Middle frontal gyrus (tissue), 1 donor: ENCODE measurements at regions not wholly inside any gene's neighbourhood (a gene's known extent, or its start where the extent isn't known, plus 50 kb on each side); places are given as distances from the start of the nearest gene placed in this dataset.

Experiments used
- DNase-seq: peaks from one replicate; pipeline ENCODE4 v3.0.0-alpha.2; 2015; ENCODE audit warnings: low spot score; ENCODE audit errors: extremely low spot score

DNA sequence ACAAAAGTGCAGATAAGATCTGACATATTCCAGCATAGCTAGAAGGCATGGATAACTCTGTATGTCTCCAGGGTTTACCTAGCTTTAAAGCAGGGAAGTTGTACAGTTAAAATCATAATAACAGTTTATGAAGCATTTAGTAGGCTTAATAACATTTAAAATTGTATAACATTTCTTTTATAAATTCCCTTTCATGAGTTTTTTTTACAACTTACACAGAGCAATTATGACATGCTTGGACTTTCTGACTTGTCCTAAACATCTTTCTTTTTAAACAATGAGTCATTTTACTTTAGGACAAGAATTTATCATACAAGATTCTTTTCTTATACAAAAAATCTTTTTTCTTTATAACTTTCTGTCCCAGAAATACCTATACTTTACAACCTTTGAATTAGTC is 408.5 kb upstream of the NEGR1 start:
- no peak for DNase-seq

- DNase-seq, result no peak
These were observed 396.3 kb upstream of the NEGR1 start for GRCh38 chr1:72678683-72679082.

GRCh38 chr1:72670902-72671301 is 388.6 kb upstream of the NEGR1 start:
- DNase-seq, result no peak

DNA sequence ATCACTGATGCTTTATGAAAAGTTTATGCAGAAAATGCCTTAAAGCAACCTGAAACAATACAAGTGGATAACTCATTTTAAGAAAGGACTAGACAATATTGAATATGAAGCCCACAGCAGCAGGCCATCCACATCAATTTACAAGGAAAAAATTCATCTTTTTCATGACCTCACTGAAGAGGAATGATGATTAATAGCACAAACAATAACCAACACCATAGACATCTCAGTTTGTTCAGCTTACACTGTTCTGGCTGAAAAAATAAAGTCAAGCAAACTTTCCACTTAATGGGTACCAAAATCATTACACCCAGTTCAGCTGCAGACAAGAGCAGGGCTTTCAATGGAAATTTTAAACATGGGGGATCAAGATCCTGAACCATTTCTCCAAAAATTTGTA is 380.6 kb upstream of the NEGR1 start:
- DNase-seq, result no peak

GRCh38 chr1:72650843-72651435 is 368.6 kb upstream of the NEGR1 start:
- DNase-seq, result no peak

DNA sequence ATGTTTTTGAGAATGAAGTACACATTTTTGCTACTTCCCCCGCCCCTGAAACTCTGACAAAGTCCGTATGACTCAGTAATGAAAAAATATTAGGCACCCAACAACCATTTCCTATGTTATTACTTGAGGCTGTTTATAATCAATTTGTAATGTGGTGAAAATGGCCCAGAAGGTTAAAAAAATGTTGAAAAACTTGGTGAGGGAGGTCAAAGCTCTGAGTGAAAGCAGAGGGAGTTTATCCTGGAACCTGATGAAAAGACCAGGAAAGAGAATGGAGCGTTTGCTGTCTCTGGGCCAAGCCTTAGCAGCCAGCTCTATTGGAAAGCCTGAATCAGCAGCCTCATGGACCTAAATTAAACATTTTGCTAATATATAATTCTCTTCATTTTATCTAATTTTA is 367.7 kb upstream of the NEGR1 start:
- no peak for DNase-seq

DNA sequence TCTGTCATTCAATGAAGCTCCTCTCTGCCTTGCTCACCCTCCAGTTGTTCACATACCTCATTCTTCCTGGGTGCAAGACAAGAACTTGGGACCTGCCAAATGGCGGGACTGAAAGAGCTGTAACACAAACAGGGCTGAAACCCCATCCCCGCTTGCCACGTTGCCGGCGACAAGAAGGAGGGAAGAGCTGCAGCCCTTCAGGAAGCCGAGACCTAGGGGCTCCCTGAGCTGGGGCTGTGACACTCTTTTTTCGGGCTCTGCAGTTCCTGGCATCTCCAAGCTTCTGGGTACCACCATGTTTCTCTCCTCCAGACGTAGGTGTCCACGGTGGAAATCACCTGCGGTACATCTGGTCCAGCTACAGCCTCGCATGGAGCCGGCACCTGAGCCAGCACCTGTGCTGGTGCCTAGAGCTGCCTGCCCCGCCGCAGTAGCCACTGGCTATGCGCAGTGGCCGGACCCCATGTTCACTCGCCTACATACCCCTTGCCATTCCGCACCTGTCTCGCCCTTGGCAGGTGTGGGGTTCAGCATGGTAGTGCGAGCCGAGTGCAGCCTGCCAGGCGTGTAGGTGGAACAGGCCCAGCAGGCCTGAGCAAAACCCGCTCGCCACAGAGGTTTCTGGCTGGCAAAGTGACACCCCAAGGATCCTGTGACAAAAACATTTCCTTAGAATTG is 367.0 kb upstream of the NEGR1 start:
- DNase-seq, result no peak

- no peak for DNase-seq
These were observed 366.1 kb upstream of the NEGR1 start for GRCh38 chr1:72648465-72648864.

DNA sequence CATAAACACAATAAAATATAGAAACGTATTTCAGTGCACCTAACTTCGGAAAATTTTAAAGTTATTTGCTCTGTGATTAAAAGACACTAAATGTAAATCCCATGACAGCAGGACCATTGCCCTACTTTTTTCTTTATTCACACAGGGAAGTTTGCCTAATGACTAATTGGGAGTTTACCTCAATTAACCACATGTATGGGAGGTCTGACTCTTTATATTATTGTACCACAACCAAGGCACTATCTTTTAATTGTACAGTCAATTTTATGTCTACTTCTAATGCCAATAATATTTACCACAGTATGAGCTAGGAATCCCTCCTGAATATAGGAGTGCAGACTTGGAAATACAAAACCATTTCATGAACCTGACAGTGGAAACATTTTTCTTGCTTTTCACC is 360.8 kb upstream of the NEGR1 start:
- no peak for DNase-seq

GRCh38 chr1:72637593-72637992 is 355.3 kb upstream of the NEGR1 start:
- no peak for DNase-seq

DNA sequence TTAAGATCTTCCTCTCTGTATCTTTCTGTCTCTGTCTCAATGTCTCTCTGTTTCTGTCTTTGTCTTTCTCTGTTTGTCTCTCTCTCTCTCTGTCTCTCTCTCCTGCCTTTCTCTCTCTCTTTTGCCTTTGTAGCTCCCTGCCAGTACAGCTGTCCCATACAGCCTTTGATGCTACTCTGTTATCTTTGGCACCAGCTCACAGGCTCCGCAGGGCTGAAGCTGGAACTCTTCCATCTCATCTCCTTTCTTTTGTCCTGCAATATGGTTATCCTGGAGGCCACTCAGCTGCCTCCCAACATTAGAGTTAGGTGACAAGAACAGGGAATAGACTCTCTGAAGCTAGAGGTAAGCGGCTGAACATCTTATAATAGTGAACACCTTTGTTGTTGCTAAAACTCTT is 354.3 kb upstream of the NEGR1 start:
- no peak for DNase-seq

DNA sequence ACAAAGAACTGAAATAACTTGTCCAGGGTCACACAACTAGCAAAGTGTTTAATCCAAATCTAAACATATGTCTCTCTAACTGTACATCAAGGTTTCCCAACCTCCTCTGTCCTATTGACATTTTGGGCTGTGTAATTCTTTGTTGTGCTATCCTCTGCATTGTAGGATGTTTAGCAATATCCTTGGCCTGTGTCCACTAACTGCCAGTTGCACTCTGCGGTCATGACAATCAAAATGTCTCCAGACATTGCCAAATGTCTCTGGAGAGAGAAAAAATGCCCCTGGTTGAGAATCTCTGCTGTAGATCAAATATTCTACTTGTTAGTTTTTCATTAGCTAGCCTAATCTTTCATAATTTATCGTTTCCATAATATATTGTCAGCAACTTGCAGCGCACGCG is 353.4 kb upstream of the NEGR1 start:
- no peak for DNase-seq

DNA sequence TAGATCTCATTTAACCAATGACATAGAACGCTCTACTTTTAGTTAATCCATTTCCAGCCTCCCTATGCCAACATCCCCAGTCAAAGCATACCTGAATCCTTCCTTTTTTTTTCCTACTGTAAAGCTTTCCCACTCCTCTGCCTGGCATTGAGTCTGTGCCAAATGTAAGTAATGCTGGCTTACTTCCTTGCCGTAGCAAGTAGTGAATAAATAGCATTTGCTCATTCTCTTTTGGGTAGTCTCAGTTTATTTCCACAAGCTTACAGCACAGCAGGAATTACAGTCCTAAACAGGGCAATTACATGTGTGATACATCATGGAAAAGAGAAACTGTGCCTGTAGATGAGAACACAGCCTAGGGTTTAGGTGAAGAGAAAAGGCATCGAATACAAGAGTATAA is 352.6 kb upstream of the NEGR1 start:
- DNase-seq, result no peak

DNA sequence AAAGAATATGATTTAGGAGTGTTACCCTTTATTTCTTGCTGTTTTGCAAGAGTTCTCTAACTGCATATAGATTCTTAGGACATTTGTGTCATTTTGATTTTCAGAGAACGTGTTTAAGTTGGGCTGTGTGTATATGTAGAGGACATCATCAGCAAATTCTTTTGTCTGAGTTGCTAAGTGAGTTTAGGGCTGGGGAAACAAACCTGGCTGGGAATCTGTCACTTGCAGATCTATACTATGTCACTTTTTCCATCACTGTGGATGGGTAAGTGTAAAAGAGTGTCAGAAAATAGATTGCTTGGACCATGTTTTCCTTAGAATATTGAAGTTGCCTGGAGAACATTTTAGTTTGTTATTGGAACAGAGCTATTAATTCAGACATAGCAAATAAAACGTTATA is 349.1 kb upstream of the NEGR1 start:
- DNase-seq, result no peak

DNA sequence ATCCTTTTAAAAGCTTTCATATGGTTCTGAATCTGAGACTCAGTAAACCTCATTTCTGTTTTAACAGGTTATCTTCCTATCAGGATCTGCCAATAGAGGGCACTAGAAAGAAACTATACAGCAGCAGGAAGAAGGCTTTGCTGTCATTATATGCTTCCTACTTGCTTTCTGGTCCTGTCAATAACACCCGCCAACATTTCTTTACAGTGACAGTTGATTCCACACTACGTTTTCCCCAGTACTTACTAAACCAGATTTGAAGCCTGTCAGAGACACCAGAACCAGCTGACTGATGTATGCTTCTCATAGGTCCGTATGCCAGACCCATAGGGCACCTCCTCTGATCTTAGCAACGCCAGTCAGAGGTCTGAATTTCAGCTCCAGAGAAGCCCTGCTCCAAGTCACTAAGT is 341.0 kb upstream of the NEGR1 start:
- no peak for DNase-seq

DNA sequence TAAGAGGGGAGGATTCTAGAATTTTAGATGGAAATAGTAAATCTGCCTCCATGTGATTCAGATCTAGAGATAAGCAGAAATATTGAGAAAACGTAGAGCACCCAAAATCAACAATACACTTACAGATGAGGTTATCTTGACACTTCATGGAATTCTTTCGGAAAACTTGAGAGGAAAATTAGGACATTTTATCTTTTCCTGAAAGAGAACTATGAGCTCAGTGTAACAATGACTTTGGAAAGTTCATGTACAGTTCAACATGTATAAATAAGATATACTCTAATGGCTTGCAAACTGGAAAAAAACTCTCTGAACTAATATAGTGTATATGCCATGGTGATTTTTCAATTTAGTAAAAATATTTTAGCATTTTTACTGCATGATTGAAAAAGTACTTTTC is 338.1 kb upstream of the NEGR1 start:
- no peak for DNase-seq

GRCh38 chr1:72606216-72606810 is 324.0 kb upstream of the NEGR1 start:
- no peak for DNase-seq

DNA sequence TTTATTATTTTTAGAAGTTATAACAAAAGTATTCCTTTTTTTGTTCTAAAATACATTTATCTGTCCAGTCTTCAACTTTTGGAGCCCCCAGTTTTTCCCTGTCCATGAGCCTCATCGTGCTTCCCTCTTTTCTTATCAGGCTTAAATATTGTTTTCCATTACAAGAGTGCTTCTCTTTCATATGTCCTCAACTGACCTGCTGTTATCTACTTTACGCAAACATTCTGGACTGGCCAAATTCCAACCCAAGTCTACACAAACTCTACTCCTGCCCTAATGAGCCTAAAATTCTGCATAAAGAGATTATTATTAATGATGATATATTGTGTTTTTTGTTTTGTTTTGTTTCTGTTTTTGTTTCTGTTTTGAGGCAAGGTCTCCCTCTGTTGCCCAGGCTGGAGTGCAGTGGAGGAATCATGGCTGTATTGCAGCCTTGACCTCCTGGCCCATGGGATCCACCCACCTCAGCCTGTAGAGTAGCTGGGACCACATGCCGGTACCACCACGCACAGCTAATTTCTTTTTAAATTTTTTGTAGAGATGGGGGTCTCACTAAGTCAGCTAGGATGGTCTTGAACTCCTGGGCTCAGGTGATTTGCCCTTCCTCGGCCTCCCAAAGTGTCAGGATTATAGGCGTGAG is 318.8 kb upstream of the NEGR1 start:
- no peak for DNase-seq

DNA sequence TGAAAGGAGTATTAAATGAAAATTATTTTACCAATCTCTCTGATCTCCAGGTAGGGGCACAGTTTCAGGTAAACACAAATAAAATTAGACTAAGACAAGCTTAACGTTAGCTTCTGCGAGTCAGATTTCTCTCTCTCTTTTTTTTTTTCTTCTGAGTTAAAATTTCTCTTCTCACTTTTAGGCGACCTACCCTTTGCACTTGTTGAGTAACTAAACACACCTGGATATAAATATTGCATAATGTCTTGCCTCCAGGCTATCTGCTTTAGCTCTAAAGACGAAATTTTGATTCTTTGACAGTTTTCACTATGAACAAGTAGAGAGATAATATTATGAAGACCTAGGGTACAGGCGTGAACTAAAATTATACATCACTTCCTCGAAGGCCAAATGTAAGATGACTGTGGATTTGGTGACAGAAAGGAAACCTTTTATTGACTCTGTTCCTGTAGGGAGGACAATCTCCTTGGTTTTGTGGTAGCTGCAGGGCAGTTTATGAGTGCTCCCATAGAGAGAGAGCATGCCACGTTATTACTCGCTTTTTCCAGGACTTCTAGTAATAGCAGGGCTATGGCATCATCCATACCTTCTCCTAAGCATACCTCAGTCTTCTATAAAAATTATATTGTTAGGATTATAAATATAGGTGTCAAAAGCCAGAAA is 303.8 kb upstream of the NEGR1 start:
- no peak for DNase-seq

DNA sequence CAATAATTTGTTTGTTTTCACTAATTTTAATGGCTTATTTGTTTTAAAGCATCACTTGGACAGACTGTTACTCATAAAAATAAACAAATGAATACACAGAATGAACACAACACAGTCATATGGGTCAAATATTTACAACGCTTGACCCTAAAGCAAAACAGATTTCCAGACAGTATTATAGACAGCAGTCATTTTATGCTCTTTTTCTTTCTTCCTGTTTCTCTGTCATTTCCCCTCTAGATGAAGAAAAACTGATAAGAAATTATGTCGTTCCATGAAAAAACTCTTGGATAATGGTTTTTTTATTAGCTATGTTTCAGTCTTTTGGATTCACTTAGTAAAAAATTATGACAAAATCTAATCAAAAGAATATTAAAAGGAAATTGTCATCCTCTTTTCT is 297.3 kb upstream of the NEGR1 start:
- no peak for DNase-seq

- DNase-seq, result no peak
These were observed 288.5 kb upstream of the NEGR1 start for GRCh38 chr1:72570815-72571214.

DNA sequence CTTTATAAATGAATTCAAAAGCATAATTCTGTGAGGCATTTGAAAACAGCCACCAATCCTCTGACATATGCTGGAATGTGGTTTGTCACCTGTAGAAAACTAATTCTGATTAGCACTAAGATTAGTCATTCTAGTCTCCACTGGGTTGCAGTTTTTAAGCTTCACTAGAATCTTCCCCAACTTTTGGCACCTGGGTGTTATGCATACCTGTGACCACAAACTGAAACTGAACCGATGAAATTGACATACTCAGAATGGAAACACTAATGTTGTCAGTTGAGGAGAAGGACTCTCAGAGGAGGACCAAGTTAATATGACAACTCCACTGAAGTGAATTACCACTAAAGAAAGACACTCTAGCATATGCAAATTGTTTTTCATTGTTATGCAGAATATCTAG is 285.8 kb upstream of the NEGR1 start:
- DNase-seq, result no peak
